SH-SY5Y (cell line): ENCODE measurements at regions not wholly inside any gene's neighbourhood (a gene's known extent, or its start where the extent isn't known, plus 50 kb on each side); places are given as distances from the start of the nearest gene placed in this dataset.

Experiments used
- GATA2 ChIP-seq: IDR thresholded peaks from 2 replicates; pipeline ENCODE4 v1.6.1; 2011; ENCODE audit warnings: mild to moderate bottlenecking, low read depth, low read length
- GATA3 ChIP-seq: IDR thresholded peaks from 2 replicates; pipeline ENCODE4 v1.6.1; 2011; ENCODE audit warnings: low read depth, mild to moderate bottlenecking, low read length, moderate library complexity

DNA sequence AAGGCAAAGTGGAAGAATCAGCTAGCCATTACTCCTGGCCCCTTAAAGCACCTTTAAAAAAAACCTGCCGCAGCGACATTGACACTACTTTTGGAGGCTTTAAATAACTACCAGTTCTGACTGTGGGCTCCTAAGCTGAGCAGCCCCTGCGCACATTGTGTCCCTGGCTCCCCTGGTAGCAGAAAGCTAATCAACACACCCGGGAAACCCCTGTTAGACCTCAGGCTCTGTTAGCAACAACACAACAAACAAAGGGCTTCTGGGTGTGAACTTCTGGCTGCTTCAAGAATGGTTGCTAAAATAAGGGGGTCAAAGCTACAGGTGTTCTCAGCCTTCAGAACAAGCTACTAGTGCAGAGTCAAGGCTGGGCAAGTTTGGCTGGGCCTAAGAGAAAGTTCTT is 83.6 kb downstream of the TMEM100 start:
- TF ChIP-seq GATA3: no peak
- no peak for TF ChIP-seq GATA2
